GM12878 (cell line): ENCODE measurements at regions not wholly inside any gene's neighbourhood (a gene's known extent, or its start where the extent isn't known, plus 50 kb on each side); places are given as distances from the start of the nearest gene placed in this dataset.

Source experiments
- ATAC-seq: fragments of 200-7000 bp; cut with Tn5 transposase; 3 replicates; pipeline ENCODE4 v1.9.1; 2020; ENCODE audit warnings: mild to moderate bottlenecking, moderate library complexity
- BruUV-seq: library from RNA; stranded (reverse); fragments of 400-500 nt; replicated peaks from 2 replicates; lab custom pipeline; 2021; lab: Mats Ljungman, UMichigan
- CTCF ChIA-PET: fragments of 300-600 bp; sonication (Branson Sonifier 250); formaldehyde crosslinking; extraction: SDS; loops from one replicate; lab custom pipeline; 2021; ENCODE audit warnings: inconsistent platforms; lab: Yijun Ruan, JAX
- POLR2A ChIA-PET: fragments of 350-600 bp; formaldehyde crosslinking; extraction: SDS; loops from one replicate; lab custom pipeline; 2021; ENCODE audit warnings: inconsistent platforms; lab: Charles Lee
- RAD21 ChIA-PET: fragments of 300-600 bp; sonication (Branson Sonifier 250); formaldehyde crosslinking; loops from one replicate; lab custom pipeline; 2023; ENCODE audit warnings: antibody characterized with exemption; ENCODE audit not compliant: unreplicated experiment; lab: Charles Lee
- SMC1A ChIA-PET: fragments of 300-600 bp; sonication (Branson Sonifier 250); formaldehyde crosslinking; loops from one replicate; lab custom pipeline; 2023; ENCODE audit not compliant: unreplicated experiment, uncharacterized antibody; lab: Charles Lee
- DNase-seq: peaks from one replicate; pipeline ENCODE4 v3.0.0-alpha.2; 2011; ENCODE audit warnings: low read depth, low spot score
- FAIRE-seq: peaks from 3 replicates; lab custom pipeline; 2011; peaks lifted over from hg19 to GRCh38; lab: Jason Lieb, UNC
- H2AFZ ChIP-seq: 2 replicates; pipeline ENCODE4 v1.6.0; 2011; ENCODE audit warnings: low read depth, low read length, control low read depth; ENCODE audit not compliant: control insufficient read depth
- H3K27ac ChIP-seq: 2 replicates; pipeline ENCODE4 v1.5.1; 2011; ENCODE audit warnings: control low read depth; ENCODE audit not compliant: control insufficient read depth, insufficient read depth
- H3K27me3 ChIP-seq, 2 experiments: replicated peaks in 1 of 2; 2 replicates each; pipeline versions ENCODE4 v1.6.0 to v1.6.1; 2011; ENCODE audit warnings: low read length in 1 of 2; ENCODE audit not compliant: control insufficient read depth in 2 of 2, insufficient read depth in 2 of 2
- H3K36me3 ChIP-seq, 2 experiments: 2 replicates each; pipeline ENCODE4 v1.5.1; 2011; ENCODE audit warnings: low read length in 1 of 2; ENCODE audit not compliant: control insufficient read depth in 2 of 2, insufficient read depth in 2 of 2
- H3K4me1 ChIP-seq: 2 replicates; pipeline ENCODE4 v1.6.1; 2011; ENCODE audit warnings: mild to moderate bottlenecking, low read length, moderate library complexity, mixed read lengths; ENCODE audit not compliant: control insufficient read depth, insufficient read depth
- H3K4me2 ChIP-seq: 2 replicates; pipeline ENCODE4 v1.6.0; 2011; ENCODE audit warnings: control low read depth; ENCODE audit not compliant: control insufficient read depth, insufficient read depth
- H3K4me3 ChIP-seq: fragments of 200-600 bp; sonication (generic); 2 replicates; pipeline ENCODE4 v1.5.1; 2016
- H3K79me2 ChIP-seq: 2 replicates; pipeline ENCODE4 v1.6.0; 2011; ENCODE audit warnings: low read length; ENCODE audit not compliant: control insufficient read depth, insufficient read depth
- H3K9ac ChIP-seq: 2 replicates; pipeline ENCODE4 v1.8.0; 2011; ENCODE audit warnings: low read length, control low read depth, mixed read lengths; ENCODE audit not compliant: control insufficient read depth, insufficient read depth
- H3K9me3 ChIP-seq: replicated peaks from 3 replicates; pipeline ENCODE4 v1.5.1; 2011; ENCODE audit warnings: mild to moderate bottlenecking, low read length; ENCODE audit not compliant: control insufficient read depth, insufficient read depth
- H4K20me1 ChIP-seq: 2 replicates; pipeline ENCODE4 v1.6.0; 2011; ENCODE audit not compliant: control insufficient read depth, insufficient read depth
- CUX1 ChIP-seq: IDR thresholded peaks from 2 replicates; pipeline ENCODE4 v1.6.1; 2012; ENCODE audit warnings: improper control_type of control experiment, low read depth, low read length; ENCODE audit not compliant: insufficient replicate concordance
- ELK1 ChIP-seq: IDR thresholded peaks from 2 replicates; pipeline ENCODE4 v1.6.1; 2012; ENCODE audit warnings: low read depth, low read length, improper control_type of control experiment
- NFYA ChIP-seq: IDR thresholded peaks from 2 replicates; pipeline ENCODE4 v1.6.1; 2011; ENCODE audit warnings: low read depth, mild to moderate bottlenecking, low read length, improper control_type of control experiment, borderline replicate concordance
- POU2F2 ChIP-seq: IDR thresholded peaks from 3 replicates; pipeline ENCODE4 v1.6.1; 2011; ENCODE audit warnings: low read depth, mild to moderate bottlenecking, low read length, borderline replicate concordance
- RAD21 ChIP-seq: IDR thresholded peaks from 2 replicates; pipeline ENCODE4 v1.6.1; 2011; ENCODE audit warnings: mild to moderate bottlenecking, low read depth, low read length, moderate library complexity; ENCODE audit not compliant: insufficient read depth
- RELA ChIP-seq: fragments of 450-650 bp; IDR thresholded peaks from 2 replicates; pipeline ENCODE4 v1.8.0; 2014; ENCODE audit warnings: borderline replicate concordance; ENCODE audit not compliant: partially characterized antibody
- SIN3A ChIP-seq: IDR thresholded peaks from 2 replicates; pipeline ENCODE4 v1.6.1; 2012; ENCODE audit warnings: low read depth, low read length, improper control_type of control experiment
- SIX5 ChIP-seq: IDR thresholded peaks from 2 replicates; pipeline ENCODE4 v1.6.1; 2011; ENCODE audit warnings: mild to moderate bottlenecking, low read depth, low read length, moderate library complexity; ENCODE audit not compliant: severe bottlenecking
- TARDBP ChIP-seq: IDR thresholded peaks from 2 replicates; pipeline ENCODE4 v1.6.1; 2016; ENCODE audit warnings: borderline replicate concordance
- ZBTB11 ChIP-seq: fragments of 450-650 bp; formaldehyde crosslinking; IDR thresholded peaks from 2 replicates; pipeline ENCODE4 v1.5.0; 2022; ENCODE audit warnings: mild to moderate bottlenecking, missing genetic modification characterization
- ZNF24 ChIP-seq: fragments of 450-650 bp; IDR thresholded peaks from 2 replicates; pipeline ENCODE4 v1.6.1; 2017; ENCODE audit warnings: antibody characterized with exemption, mild to moderate bottlenecking
- WGBS: methylation state at CpG from one replicate; pipeline ENCODE4 v1.1.6; 2016; ENCODE audit warnings: low lambda C conversion rate; ENCODE audit not compliant: insufficient replicate concordance, insufficient coverage; ENCODE audit errors: missing lambda C conversion rate; 5-methylcytosine and 5-hydroxymethylcytosine counted together
- in situ Hi-C: fragments of 300-500 bp; cut with MboI; formaldehyde crosslinking; loops from 9 replicates; pipeline ENCODE4 v1.14.3; 2018; ENCODE audit warnings: mixed read lengths
- intact Hi-C: fragments of 100-400 bp; cut with micrococcal nuclease; formaldehyde crosslinking; loops from one replicate; pipeline ENCODE4 v1.14.2; 2022; ENCODE audit not compliant: unreplicated experiment

GRCh38 chr6:105564121-105564902 lies 161.4 kb upstream of the PREP start (continued):
- no peak for TF ChIP-seq RAD21
- TF ChIP-seq ELK1 = no peak
- no peak for TF ChIP-seq SIX5
- TF ChIP-seq RELA = no peak
- no peak for TF ChIP-seq TARDBP

GRCh38 chr6:105562027-105562426 lies 159.1 kb upstream of the PREP start:
- intact Hi-C loops = loop anchor here (10.0 kb wide), 1 partner anchor 127 kb away; no protein-coding TSS in a partner anchor
- H3K4me1 ChIP-seq = peaks cover 19% of the 10 kb centered on the region
- ATAC-seq = no peak
- no peak for TF ChIP-seq ZBTB11 (CRISPR knock-in tag)
- TF ChIP-seq POU2F2 = no peak
- TF ChIP-seq CUX1 = no peak
- TF ChIP-seq ZNF24 = no peak
- TF ChIP-seq SIN3A = no peak
- TF ChIP-seq NFYA = no peak

More at GRCh38 chr6:105562027-105562426, 159.1 kb upstream of the PREP start:
- no peaks in the 10 kb centered on the region; a peak in 1 of 4 replicates for H3K27me3 ChIP-seq
- H3K9ac ChIP-seq = no peak overlapping the region
- DNase-seq (no peak), FAIRE-seq (no peak)
- CTCF ChIA-PET = no interaction called here
- SMC1A ChIA-PET = interaction anchor here (2.2 kb wide), 1 partner anchor 8 kb away, joined by 5 read pairs; no protein-coding TSS in a partner anchor
- H2AFZ ChIP-seq = no peak overlapping the region
- H3K9me3 ChIP-seq = peaks cover 5% of the 10 kb centered on the region; the same call in 2 of the 3 replicates
- RAD21 ChIA-PET = no interaction called here
- no peak overlapping the region for H3K4me2 ChIP-seq
- no peak overlapping the region for H3K4me3 ChIP-seq
- POLR2A ChIA-PET = no interaction called here
- H3K79me2 ChIP-seq = no peaks in the 10 kb centered on the region
- 43% methylated on average over 1 of the region's 1 CpG for WGBS
- no TSS peak for BruUV-seq
- no peak overlapping the region for H3K27ac ChIP-seq
- H4K20me1 ChIP-seq = no peaks in the 10 kb centered on the region
- no peaks in the 10 kb centered on the region for H3K36me3 ChIP-seq
- in situ Hi-C loops = no loop called here
